ENCODE measurements at regions not wholly inside any gene's neighbourhood (a gene's known extent, or its start where the extent isn't known, plus 50 kb on each side); places are given as distances from the start of the nearest gene placed in this dataset.
"Not testable (repeated sequence)": the region's sequence is repeated elsewhere in the genome, so short reads cannot be mapped to it uniquely, and the experiment has no call there.

GRCh38 chr1:104617474-104617873 lies 867.8 kb downstream of the AMY1C start:
- H3K27me3 Mint-ChIP-seq, result no peaks in the 10 kb centered on the region
- peaks cover 3% of the 10 kb centered on the region for H3K36me3 Mint-ChIP-seq (ENCODE audit: insufficient read depth)
- no peaks in the 10 kb centered on the region for H3K4me1 Mint-ChIP-seq
- no peak overlapping the region for H3K4me3 Mint-ChIP-seq
- peaks cover 34% of the 10 kb centered on the region for H3K9me3 Mint-ChIP-seq
- DNase-seq (ENCODE audit: low spot score in 2 of 2), result no peak
- H3K27ac Mint-ChIP-seq (ENCODE audit: low read depth), result no peak overlapping the region
- no peak for ATAC-seq (replicated peaks; ENCODE audit: extremely low read depth, poor library complexity, severe bottlenecking)

GRCh38 chr1:104621221-104621620 lies 871.5 kb downstream of the AMY1C start:
- peaks cover 3% of the 10 kb centered on the region for H3K36me3 Mint-ChIP-seq (ENCODE audit: insufficient read depth)
- no peaks in the 10 kb centered on the region for H3K4me1 Mint-ChIP-seq
- peaks cover 24% of the 10 kb centered on the region for H3K9me3 Mint-ChIP-seq
- H3K27ac Mint-ChIP-seq (ENCODE audit: low read depth), result no peak overlapping the region
- H3K4me3 Mint-ChIP-seq, result no peak overlapping the region
- H3K27me3 Mint-ChIP-seq, result no peaks in the 10 kb centered on the region
- no peak for ATAC-seq (replicated peaks; ENCODE audit: extremely low read depth, poor library complexity, severe bottlenecking)
- no peak for DNase-seq (ENCODE audit: low spot score in 2 of 2)

GRCh38 chr1:104624538-104624937 lies 874.8 kb downstream of the AMY1C start:
- ATAC-seq (replicated peaks; ENCODE audit: extremely low read depth, poor library complexity, severe bottlenecking) (no peak), DNase-seq (ENCODE audit: low spot score in 2 of 2) (no peak)
- H3K27ac Mint-ChIP-seq (ENCODE audit: low read depth), result no peak overlapping the region
- no peaks in the 10 kb centered on the region for H3K4me1 Mint-ChIP-seq
- peaks cover 17% of the 10 kb centered on the region for H3K9me3 Mint-ChIP-seq
- H3K27me3 Mint-ChIP-seq, result no peaks in the 10 kb centered on the region
- H3K4me3 Mint-ChIP-seq, result no peak overlapping the region
- peaks cover 3% of the 10 kb centered on the region for H3K36me3 Mint-ChIP-seq (ENCODE audit: insufficient read depth)

GRCh38 chr1:104629589-104629988 lies 879.9 kb downstream of the AMY1C start:
- no peaks in the 10 kb centered on the region for H3K36me3 Mint-ChIP-seq (ENCODE audit: insufficient read depth)
- H3K27ac Mint-ChIP-seq (ENCODE audit: low read depth), result no peak overlapping the region
- no peaks in the 10 kb centered on the region for H3K4me1 Mint-ChIP-seq
- DNase-seq (ENCODE audit: low spot score in 2 of 2) (no peak), ATAC-seq (replicated peaks; ENCODE audit: extremely low read depth, poor library complexity, severe bottlenecking) (no peak)
- peaks cover 5% of the 10 kb centered on the region for H3K9me3 Mint-ChIP-seq
- H3K4me3 Mint-ChIP-seq, result no peak overlapping the region
- no peaks in the 10 kb centered on the region for H3K27me3 Mint-ChIP-seq

- H3K9me3 Mint-ChIP-seq, result peaks cover under 1% of the 10 kb centered on the region
- H3K36me3 Mint-ChIP-seq (ENCODE audit: insufficient read depth), result no peaks in the 10 kb centered on the region
- no peak overlapping the region for H3K27ac Mint-ChIP-seq (ENCODE audit: low read depth)
- no peaks in the 10 kb centered on the region for H3K4me1 Mint-ChIP-seq
- no peaks in the 10 kb centered on the region for H3K27me3 Mint-ChIP-seq
- no peak overlapping the region for H3K4me3 Mint-ChIP-seq
- ATAC-seq (replicated peaks; ENCODE audit: extremely low read depth, poor library complexity, severe bottlenecking) (no peak), DNase-seq (ENCODE audit: low spot score in 2 of 2) (no peak)
These were observed 881.0 kb downstream of the AMY1C start for GRCh38 chr1:104630567-104631149.

GRCh38 chr1:104636581-104636980 lies 886.9 kb downstream of the AMY1C start:
- Mint-ChIP-seq H3K36me3 (ENCODE audit: insufficient read depth) (no peaks in the 10 kb centered on the region), H3K4me3 (no peak overlapping the region), H3K27ac (ENCODE audit: low read depth) (no peak overlapping the region), H3K9me3 (peaks cover 6% of the 10 kb centered on the region), H3K27me3 (no peaks in the 10 kb centered on the region), H3K4me1 (no peaks in the 10 kb centered on the region)
- ATAC-seq (replicated peaks; ENCODE audit: extremely low read depth, poor library complexity, severe bottlenecking), result no peak
- no peak for DNase-seq (ENCODE audit: low spot score in 2 of 2)

- H3K9me3 Mint-ChIP-seq, result peaks cover 15% of the 10 kb centered on the region
- no peaks in the 10 kb centered on the region for H3K4me1 Mint-ChIP-seq
- DNase-seq (ENCODE audit: low spot score in 2 of 2), result no peak
- no peak overlapping the region for H3K4me3 Mint-ChIP-seq
- H3K36me3 Mint-ChIP-seq (ENCODE audit: insufficient read depth), result no peaks in the 10 kb centered on the region
- no peaks in the 10 kb centered on the region for H3K27me3 Mint-ChIP-seq
- no peak for ATAC-seq (replicated peaks; ENCODE audit: extremely low read depth, poor library complexity, severe bottlenecking)
- H3K27ac Mint-ChIP-seq (ENCODE audit: low read depth), result no peak overlapping the region
These were observed 896.5 kb downstream of the AMY1C start for GRCh38 chr1:104646233-104646632.

GRCh38 chr1:104648269-104648691 lies 898.6 kb downstream of the AMY1C start:
- H3K36me3 Mint-ChIP-seq (ENCODE audit: insufficient read depth), result no peaks in the 10 kb centered on the region
- DNase-seq (ENCODE audit: low spot score in 2 of 2), result no peak

GRCh38 chr1:104664374-104664773 lies 914.7 kb downstream of the AMY1C start:
- not testable (repeated sequence) for H3K27me3 Mint-ChIP-seq; DNase-seq (ENCODE audit: low spot score in 2 of 2); H3K27ac Mint-ChIP-seq (ENCODE audit: low read depth); H3K4me3 Mint-ChIP-seq; H3K4me1 Mint-ChIP-seq; H3K36me3 Mint-ChIP-seq (ENCODE audit: insufficient read depth); ATAC-seq (replicated peaks; ENCODE audit: extremely low read depth, poor library complexity, severe bottlenecking)
- H3K9me3 Mint-ChIP-seq, result peaks cover 12% of the 10 kb centered on the region

More at GRCh38 chr1:104648269-104648691, 898.6 kb downstream of the AMY1C start:
- Mint-ChIP-seq H3K9me3 (peaks cover 15% of the 10 kb centered on the region), H3K27me3 (no peaks in the 10 kb centered on the region), H3K27ac (ENCODE audit: low read depth) (no peak overlapping the region), H3K4me3 (no peak overlapping the region), H3K4me1 (no peaks in the 10 kb centered on the region)
- no peak for ATAC-seq (replicated peaks; ENCODE audit: extremely low read depth, poor library complexity, severe bottlenecking)

- DNase-seq (ENCODE audit: low spot score in 2 of 2) (no peak), ATAC-seq (replicated peaks; ENCODE audit: extremely low read depth, poor library complexity, severe bottlenecking) (no peak)
- H3K27ac Mint-ChIP-seq (ENCODE audit: low read depth), result no peak overlapping the region
- H3K27me3 Mint-ChIP-seq, result no peaks in the 10 kb centered on the region
- no peaks in the 10 kb centered on the region for H3K36me3 Mint-ChIP-seq (ENCODE audit: insufficient read depth)
- H3K4me3 Mint-ChIP-seq, result no peak overlapping the region
- no peaks in the 10 kb centered on the region for H3K4me1 Mint-ChIP-seq
- peaks cover 14% of the 10 kb centered on the region for H3K9me3 Mint-ChIP-seq
These were observed 915.6 kb downstream of the AMY1C start for GRCh38 chr1:104665300-104665699.

- no peak overlapping the region for H3K4me3 Mint-ChIP-seq
- DNase-seq (ENCODE audit: low spot score in 2 of 2) (no peak), ATAC-seq (replicated peaks; ENCODE audit: extremely low read depth, poor library complexity, severe bottlenecking) (no peak)
- H3K4me1 Mint-ChIP-seq, result no peaks in the 10 kb centered on the region
- H3K27me3 Mint-ChIP-seq, result no peaks in the 10 kb centered on the region
- no peak overlapping the region for H3K27ac Mint-ChIP-seq (ENCODE audit: low read depth)
- H3K36me3 Mint-ChIP-seq (ENCODE audit: insufficient read depth), result no peaks in the 10 kb centered on the region
- H3K9me3 Mint-ChIP-seq, result peaks cover 6% of the 10 kb centered on the region
These were observed 922.1 kb downstream of the AMY1C start for GRCh38 chr1:104671684-104672353.

GRCh38 chr1:104699433-104699832 lies 949.7 kb downstream of the AMY1C start:
- Mint-ChIP-seq H3K27ac (ENCODE audit: low read depth) (no peak overlapping the region), H3K4me3 (no peak overlapping the region), H3K36me3 (ENCODE audit: insufficient read depth) (no peaks in the 10 kb centered on the region), H3K27me3 (no peaks in the 10 kb centered on the region), H3K9me3 (peaks cover 42% of the 10 kb centered on the region), H3K4me1 (no peaks in the 10 kb centered on the region)
- DNase-seq (ENCODE audit: low spot score in 2 of 2) (no peak), ATAC-seq (replicated peaks; ENCODE audit: extremely low read depth, poor library complexity, severe bottlenecking) (no peak)

- no peak overlapping the region for H3K4me3 Mint-ChIP-seq
- no peaks in the 10 kb centered on the region for H3K36me3 Mint-ChIP-seq (ENCODE audit: insufficient read depth)
- H3K4me1 Mint-ChIP-seq, result no peaks in the 10 kb centered on the region
- H3K9me3 Mint-ChIP-seq, result peaks cover 34% of the 10 kb centered on the region
- DNase-seq (ENCODE audit: low spot score in 2 of 2) (no peak), ATAC-seq (replicated peaks; ENCODE audit: extremely low read depth, poor library complexity, severe bottlenecking) (no peak)
- H3K27me3 Mint-ChIP-seq, result no peaks in the 10 kb centered on the region
- no peak overlapping the region for H3K27ac Mint-ChIP-seq (ENCODE audit: low read depth)
These were observed 953.0 kb downstream of the AMY1C start for GRCh38 chr1:104702731-104703130.

Data from central memory CD8-positive, alpha-beta T cell (primary cell).